ENCODE measurements at regions not wholly inside any gene's neighbourhood (a gene's known extent, or its start where the extent isn't known, plus 50 kb on each side); places are given as distances from the start of the nearest gene placed in this dataset.

DNA sequence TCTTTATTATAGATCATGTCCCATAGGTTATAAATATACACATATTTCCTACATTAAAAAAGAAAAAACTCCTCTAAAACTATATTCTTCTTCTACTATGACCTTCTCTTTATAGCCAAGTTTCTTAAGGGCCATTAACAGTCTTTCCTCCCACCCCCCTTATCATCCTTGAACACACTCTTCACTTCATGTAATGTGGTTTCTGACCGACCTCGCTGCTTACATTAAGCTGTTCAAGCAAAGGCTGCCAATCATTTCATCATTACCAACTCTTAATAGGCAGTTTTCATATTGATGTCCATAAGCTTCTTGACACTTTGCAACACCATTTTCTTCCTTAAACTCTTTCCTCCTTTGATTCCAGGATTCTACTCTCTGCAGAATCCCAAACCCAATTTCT lies 283.0 kb upstream of the PCSK5 start:
- in situ Hi-C loops (cut with HindIII; ENCODE audit: low sequenced_read_pairs) = no loop called here

DNA sequence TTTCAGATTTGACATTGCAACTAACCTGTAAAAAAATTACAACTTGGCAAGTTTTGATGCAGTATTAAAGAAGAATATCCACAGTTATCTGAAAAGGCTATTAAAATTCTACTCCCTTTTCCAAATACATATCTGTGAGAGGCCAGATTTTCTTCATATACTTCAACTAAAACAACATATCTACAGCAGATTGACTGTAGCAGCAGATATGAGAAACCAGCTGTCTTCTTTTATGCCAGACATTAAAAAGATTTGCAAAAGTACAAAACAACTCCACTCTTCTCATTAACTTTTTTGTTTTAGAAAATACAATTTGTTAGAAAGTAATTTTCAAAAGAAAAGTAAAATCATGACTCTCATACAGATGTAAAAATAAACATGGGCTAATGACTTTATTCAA lies 281.1 kb upstream of the PCSK5 start:
- in situ Hi-C loops (cut with HindIII; ENCODE audit: low sequenced_read_pairs) = no loop called here

DNA sequence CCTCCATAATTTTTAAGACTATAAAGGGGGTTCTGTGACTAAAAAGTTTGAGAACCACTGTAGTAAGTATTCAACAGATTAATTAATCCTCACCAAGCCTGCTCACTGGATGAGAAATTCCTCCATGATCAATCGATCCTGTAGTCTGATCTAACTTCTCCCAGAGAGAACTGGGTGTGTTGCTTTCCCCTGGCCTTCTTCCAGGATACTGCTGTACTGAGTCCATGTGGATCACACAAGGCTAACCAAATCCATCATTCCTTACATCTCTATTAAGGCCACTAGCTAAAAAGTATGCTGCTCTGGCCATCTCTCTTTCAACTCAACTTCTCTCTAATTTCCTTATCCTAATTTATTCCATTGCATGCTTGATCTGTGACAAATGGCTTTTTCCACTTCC lies 280.2 kb upstream of the PCSK5 start:
- in situ Hi-C loops (cut with HindIII; ENCODE audit: low sequenced_read_pairs) = loop anchor here (5.0 kb wide), 1 partner anchor 37 kb away; no protein-coding TSS in a partner anchor

DNA sequence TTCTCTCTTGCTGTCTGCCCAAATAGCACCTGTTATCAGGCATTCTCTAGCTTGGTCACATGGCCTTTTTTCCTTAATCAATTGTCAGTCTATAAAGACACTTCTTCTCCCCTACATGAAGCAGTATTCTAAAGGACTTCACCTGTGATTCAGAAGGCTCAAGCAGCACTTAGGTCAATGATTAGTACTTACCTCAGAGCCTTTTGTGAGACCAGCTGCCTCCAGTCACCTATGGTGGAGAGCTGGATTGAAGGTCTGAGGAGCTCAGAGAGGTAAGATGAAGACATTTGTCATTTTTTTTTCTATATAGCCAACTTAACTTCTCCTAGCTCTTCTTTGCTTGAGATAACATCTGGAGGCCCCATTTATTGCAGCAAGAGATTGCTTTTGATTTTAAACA lies 278.3 kb upstream of the PCSK5 start:
- in situ Hi-C loops (cut with HindIII; ENCODE audit: low sequenced_read_pairs) = loop anchor here (5.0 kb wide), 1 partner anchor 35 kb away; no protein-coding TSS in a partner anchor

DNA sequence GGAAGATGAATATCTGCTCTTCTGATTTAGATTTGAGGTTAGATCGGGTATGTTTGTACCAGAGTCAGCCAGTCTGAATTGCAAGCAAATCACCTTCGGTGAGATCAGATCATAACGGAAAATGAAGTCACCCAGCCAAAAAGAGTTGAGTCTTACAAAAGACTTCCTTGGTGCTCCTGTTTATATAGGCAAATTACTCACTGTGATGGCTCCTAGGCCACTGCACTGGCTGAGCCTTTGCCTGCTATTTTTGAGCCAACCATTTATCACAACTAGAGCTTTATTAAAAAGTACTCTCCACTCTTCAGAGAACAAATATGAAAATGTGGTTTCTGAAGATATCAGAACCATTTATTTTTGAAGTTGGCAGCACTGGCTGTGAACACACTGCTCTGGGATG lies 277.7 kb upstream of the PCSK5 start:
- in situ Hi-C loops (cut with HindIII; ENCODE audit: low sequenced_read_pairs) = loop anchor here (5.0 kb wide), 1 partner anchor 35 kb away; no protein-coding TSS in a partner anchor

DNA sequence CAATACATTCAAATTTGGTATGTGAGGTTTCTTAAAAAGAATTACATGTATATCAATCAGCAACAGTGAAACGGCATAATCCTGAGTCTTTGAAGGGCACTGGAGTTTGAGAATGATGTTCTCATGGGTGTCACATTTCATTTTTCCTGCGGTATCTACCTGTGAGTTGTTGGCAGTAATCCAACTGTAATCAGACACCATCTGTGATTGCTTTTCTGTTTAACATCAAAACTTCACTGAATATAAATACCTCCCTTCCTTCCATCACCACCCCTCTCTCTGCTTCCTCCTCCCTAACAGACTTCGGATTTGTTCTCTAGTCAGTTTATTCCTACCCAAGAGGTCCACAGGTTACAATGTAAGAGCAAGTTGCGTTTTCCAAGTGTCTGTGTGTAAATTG lies 275.2 kb upstream of the PCSK5 start:
- in situ Hi-C loops (cut with HindIII; ENCODE audit: low sequenced_read_pairs) = no loop called here

DNA sequence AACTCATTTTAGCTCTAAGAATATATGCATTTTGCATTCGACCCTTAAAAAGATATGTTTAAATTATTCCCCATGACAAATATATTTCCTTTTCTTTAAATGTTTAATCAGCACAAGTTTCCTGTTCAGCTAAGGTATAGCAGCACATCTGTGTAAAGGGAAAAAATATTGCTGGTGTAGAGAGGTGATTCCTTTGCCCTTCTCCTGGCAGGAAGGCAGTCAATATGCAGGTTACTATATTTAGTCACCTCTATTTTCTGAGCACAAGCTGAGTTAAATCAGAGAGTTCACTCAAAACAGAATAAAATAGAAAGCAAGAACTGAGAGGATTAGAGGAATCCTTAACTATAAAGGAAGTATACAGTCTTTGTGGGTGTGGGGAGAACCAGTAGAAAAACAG lies 274.4 kb upstream of the PCSK5 start:
- in situ Hi-C loops (cut with HindIII; ENCODE audit: low sequenced_read_pairs) = no loop called here

DNA sequence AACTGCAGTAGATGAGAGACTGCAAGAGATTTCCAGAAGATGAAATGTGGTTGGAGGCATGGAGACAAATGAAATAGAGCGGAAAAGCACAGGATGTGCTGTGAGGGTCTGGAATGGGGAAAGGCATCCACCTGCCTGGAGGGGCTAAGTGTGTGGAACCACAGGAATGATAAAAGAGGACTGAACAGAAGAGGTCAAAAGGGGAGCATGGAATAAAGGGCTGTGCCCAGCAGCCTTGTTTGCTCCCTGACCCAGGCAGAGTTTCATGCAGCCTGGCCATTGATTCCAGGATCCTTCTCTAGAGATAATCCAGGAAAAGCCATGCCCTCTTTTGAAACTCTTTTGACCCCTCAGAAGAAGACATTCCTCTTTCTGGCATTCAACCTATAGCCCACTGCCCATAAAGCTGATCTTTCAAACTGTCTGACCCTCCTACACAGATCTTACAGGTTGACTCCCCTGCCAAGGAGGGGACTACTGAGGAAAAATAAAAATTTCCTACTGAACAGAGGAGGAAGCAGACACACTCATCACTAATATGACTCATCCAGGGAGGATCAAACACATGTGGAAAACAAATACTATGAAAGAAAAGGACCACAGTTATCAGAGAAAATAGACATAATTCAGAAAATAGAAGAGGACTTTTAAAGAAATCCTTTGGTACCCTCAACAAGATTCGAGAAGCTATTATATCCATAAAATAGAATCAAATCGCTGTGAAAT lies 273.5 kb upstream of the PCSK5 start:
- in situ Hi-C loops (cut with HindIII; ENCODE audit: low sequenced_read_pairs) = no loop called here

DNA sequence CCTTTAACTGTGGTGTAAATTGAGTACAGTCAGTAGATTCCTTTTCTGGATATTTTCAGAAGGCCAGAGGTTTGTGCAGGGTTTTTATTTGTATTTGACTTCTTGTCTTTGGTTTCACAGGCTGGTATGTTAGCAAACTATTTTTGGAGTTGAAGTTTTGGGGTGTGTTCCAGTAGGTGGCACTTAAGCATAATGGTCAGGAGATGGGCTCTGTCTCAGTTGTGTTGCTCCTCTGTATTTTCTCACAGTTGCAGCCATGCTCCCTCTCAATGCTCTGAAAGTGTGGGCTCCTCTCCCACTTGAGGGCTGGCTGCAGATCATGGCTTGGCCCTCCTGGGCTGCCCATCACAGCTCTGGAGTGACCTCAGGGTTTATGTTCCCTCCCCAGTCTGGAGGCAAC lies 267.0 kb upstream of the PCSK5 start:
- in situ Hi-C loops (cut with HindIII; ENCODE audit: low sequenced_read_pairs) = no loop called here

DNA sequence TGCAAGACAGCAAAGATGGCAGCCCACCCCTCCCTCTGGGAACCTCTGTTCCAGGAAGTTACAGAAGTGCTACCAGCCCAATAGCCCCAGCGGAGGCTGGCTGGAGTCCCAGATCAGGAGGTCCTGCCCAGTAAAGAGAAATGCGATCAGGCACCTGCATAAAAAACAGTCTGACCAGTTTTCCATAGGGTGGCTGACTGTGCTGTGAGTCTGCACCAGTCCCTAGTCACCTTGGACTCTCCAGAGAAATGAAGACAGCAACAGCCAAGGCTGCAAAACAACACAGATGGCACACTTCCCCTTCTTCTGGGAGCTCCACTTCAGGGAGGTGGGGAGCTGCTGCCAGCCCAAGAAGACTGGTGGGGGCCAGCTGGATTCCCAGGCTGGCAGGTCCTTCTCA lies 265.5 kb upstream of the PCSK5 start:
- in situ Hi-C loops (cut with HindIII; ENCODE audit: low sequenced_read_pairs) = no loop called here

DNA sequence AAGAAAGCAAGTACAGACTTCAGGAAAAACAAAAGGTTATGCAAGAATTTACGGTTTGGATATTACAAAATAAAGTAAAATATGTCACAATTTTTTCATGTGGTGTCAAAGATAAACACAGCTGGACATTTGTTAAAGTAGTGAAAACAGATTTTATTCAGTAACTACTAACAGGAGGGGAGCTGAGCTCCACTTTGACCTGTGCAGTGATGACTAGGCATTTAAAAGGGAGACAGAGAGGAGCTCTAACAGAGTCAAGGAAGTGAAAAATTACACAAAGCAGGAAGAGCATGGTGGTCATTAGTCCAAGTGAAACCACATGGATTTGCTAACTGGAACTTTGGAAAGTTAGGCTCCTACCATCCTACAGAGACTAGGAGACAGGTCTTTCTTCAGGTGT lies 263.6 kb upstream of the PCSK5 start:
- in situ Hi-C loops (cut with HindIII; ENCODE audit: low sequenced_read_pairs) = no loop called here

DNA sequence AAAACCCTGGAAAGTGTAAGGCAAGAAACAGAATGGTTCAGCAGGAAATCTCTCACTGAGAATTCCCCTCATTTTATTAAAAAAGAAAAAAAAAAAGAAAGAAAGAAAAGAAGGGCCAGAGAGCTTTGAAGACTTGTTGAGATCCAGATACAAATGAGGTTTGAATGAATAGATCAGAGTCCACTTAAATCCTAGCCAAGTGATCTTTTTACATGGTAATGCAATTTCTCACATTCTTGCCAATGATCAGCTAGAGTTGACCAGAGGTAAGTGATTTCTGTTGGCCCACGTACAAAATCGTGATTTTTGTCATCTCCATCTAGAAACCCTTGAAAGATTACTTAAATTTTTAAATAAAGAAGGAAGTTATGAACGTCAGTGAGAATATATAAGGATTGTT lies 261.5 kb upstream of the PCSK5 start:
- in situ Hi-C loops (cut with HindIII; ENCODE audit: low sequenced_read_pairs) = no loop called here

DNA sequence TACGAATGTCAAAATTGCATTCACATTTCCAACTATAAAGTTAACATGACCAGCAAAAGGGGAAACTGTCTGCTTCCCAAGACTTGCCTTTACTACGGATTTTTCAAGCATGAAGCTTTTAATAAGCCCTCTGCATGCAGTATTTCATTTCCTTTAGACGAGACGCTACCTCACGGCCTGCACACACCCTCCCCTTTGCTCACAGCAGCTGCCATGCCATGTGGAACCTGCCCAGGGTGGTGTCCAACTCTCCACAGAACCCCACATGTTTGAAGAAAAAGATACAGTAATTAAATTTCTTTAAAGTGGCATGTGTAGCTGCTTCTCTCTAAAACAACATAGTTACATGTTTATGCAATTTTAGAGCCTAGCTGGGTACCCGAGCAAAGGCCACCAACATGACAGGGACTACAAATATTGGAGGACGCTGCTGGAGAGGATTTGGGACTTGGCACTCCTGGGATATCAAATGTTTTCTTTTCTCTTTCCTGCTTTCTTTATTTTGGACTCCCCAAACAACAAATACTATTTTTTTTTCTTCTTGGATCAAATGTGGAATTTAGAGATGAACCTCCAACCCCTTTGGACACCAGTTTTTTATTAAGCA lies 256.9 kb upstream of the PCSK5 start:
- in situ Hi-C loops (cut with HindIII; ENCODE audit: low sequenced_read_pairs) = no loop called here

DNA sequence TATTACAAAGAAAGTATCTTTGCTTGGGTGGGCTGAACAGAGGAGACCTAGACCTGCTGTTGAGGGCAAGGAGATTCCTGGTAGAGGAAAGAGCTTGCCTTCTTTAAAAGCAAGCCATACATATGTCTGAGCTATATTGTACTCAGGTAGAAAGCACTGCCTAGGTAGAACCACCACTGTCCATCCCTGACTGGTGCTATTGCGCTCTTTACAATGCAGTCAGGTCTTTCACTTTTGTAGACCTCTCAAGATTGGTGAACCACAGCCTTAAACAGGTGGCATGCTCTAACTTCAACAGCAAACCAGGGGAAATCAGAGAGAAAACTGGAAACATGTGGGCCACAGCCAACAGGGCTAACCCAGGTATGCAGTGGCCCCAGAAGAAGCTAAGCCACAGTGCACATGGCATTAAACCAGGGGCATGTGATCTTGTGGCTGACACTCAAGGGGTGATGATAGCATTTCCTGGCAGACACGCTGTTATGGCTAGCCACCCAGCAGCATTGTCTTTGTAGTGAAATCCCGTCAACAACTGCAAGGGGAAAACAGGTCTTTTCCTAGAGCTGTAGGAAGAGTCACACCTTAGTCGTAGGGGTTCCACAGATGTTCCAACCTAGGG lies 253.9 kb upstream of the PCSK5 start:
- in situ Hi-C loops (cut with HindIII; ENCODE audit: low sequenced_read_pairs) = no loop called here

DNA sequence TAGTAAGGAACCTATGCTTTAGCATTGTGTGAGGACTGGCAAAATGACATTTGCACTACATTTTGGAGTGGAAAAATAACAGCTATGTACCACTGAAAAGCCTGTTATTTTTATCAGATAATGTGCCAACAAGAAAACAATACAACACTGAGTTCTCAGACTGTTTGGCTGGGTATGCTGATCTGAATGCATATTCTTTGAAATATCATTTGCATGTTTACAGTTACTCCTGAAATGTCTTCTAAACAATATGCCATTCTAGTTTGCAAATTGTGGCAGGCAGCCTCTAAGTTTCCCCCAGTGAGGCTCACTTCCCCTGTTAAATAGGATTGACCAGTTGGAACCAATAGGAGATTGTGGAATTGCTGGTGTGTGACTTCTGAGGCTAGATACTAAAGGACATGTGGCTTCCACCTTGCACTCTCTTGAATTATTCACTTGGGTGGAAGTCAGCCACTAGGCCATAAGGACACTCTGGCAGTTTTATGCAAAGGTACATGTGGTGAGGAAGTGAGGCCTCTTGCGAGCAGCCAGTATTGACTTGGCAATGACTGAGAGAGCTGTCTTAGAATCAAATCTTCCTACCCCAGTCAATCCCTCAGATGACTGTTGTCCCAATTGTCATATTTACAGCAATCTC lies 250.4 kb upstream of the PCSK5 start:
- in situ Hi-C loops (cut with HindIII; ENCODE audit: low sequenced_read_pairs) = no loop called here

DNA sequence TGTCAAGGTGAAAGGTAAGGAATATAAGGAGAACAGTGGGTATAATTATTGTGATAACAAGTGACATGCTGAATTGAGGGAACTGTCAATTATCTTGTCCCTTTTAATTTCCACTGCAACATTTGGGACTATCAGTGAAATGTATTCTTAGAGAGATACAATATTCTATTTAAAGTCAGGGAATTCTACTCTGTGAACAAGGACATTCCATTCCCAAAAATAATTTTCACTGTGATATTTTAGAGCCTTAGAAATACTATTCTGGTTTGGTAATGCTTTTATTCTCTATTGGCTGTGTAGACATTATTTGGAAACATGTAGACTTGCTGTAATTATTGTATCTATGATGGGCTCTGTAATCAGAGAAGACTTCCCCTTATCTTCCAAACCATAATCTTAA lies 248.0 kb upstream of the PCSK5 start:
- in situ Hi-C loops (cut with HindIII; ENCODE audit: low sequenced_read_pairs) = no loop called here

DNA sequence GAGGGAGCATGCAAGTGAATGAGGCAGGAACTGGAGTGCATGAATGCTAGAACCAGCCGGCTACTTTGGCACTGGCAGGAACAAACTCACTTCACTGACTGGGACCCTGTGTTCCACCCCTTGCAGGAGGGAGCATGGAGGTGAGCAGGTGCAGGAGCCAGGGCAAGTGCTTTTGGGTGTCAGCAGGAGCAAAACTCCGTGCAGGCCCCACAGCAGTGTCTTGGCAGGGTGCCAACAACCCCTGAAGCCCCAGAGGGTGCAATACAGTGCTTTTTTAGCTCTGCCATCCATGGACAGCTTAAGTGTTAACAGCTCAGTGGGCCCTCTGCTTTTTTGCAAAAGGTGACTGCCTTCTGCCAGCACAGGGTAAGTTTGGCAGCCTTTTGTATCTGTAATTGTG lies 245.8 kb upstream of the PCSK5 start:
- in situ Hi-C loops (cut with HindIII; ENCODE audit: low sequenced_read_pairs) = loop anchor here (5.0 kb wide), 1 partner anchor 32 kb away; no protein-coding TSS in a partner anchor

DNA sequence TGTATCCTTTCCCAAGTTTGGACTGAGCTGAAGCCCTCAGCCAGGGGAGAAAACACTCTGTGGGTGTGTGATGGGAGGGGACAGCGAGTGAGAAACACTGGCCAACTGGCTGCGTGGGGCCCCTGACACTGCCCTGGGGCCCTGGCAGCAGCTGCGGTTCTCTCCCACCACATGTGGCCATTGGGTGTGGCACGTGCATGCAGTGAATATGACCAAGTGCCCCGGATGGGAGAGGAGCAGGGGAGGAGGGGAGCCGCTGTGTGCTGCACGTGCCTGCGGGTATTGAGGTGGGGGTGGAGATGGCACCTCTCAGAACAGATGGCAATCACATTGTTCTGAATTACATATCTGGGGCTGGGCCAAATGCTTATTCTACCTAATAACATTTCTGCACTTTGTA lies 242.4 kb upstream of the PCSK5 start:
- in situ Hi-C loops (cut with HindIII; ENCODE audit: low sequenced_read_pairs) = loop anchor here (5.0 kb wide), 1 partner anchor 36 kb away; no protein-coding TSS in a partner anchor

DNA sequence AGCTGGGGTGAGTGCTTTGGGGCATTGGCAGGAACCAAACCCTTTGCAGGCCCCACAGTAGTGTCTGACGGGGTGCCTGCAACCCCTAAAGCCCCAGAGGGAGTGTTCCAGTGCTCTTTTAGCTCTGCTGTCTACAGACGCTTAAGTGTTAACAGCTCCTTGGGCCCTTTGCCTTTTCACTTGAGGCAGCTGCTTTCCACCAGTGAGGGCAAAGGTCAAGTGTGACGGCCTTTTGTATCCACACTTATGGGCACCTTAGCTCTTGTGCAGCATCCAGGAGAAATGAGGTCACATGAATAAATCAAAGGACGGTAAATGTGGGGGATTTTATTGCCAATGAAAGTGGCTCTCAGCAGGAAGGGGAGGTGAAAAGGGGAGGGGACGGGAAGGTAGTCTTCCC lies 241.4 kb upstream of the PCSK5 start:
- in situ Hi-C loops (cut with HindIII; ENCODE audit: low sequenced_read_pairs) = loop anchor here (5.0 kb wide), 1 partner anchor 37 kb away; no protein-coding TSS in a partner anchor

DNA sequence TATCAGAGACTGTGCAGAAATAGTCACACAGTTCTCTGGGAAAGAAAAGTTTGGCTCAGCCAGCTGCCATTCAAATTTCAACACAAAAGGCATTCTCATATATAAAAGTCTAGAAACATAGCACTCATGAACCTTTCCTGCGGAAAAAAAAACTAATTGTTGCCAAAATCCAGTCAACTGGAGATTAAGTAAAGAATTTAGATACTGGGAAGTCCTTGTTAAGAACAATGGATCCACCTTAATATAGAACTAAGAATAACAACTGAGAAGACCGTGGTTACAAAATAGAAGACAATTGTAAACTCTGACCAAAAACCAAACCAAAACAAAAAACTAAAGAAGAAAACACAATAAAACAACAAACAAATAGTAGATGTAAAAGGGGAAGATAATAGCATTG lies 238.8 kb upstream of the PCSK5 start:
- in situ Hi-C loops (cut with HindIII; ENCODE audit: low sequenced_read_pairs) = no loop called here

DNA sequence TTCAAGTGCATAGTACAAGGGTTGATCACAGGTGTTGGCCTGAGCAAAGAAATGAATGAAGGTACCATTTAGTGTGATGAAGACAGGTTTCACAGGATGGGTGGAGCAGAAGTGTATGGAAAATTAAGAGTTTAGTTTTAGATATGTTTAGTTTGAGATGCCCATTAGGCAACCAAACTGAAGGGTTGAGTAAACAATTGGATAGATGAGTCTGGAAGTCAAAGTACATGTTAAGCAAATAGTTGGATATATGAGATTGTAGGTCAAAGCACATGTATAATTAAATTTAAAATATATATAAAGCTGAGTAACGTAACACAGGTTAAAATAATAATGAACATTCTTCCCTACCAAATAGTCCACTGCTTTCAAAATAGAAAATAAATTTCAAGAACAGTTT lies 237.1 kb upstream of the PCSK5 start:
- in situ Hi-C loops (cut with HindIII; ENCODE audit: low sequenced_read_pairs) = no loop called here

DNA sequence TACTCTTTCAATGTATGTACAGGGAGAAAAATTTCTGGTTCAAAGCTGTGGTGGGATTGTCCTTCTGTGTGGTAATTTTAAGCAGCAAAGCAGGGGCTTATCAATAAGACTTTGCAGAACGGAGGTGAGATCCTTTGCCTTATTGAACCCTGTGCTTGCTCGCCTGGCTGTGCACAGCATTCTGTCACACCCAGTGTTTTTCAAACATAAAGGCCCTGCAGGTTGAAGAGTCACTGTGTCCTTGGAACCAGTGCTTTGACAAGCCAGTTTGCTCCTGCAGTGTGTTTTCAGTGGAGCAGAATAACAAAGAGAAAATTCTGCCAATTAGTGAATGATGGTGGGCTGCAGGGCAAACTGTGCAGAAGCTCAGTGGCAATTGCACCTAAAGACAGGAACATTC lies 236.7 kb upstream of the PCSK5 start:
- in situ Hi-C loops (cut with HindIII; ENCODE audit: low sequenced_read_pairs) = no loop called here

Data from DLD1 (cell line).